AG04450 (cell line): ENCODE measurements at regions not wholly inside any gene's neighbourhood (a gene's known extent, or its start where the extent isn't known, plus 50 kb on each side); places are given as distances from the start of the nearest gene placed in this dataset.

Experiments
- CTCF ChIA-PET: fragments of 300-600, 350-600 bp; formaldehyde crosslinking; extraction: SDS; loops from one replicate; lab custom pipeline; 2022; ENCODE audit warnings: antibody characterized with exemption, inconsistent platforms; lab: Charles Lee
- POLR2A ChIA-PET: fragments of 350-600 bp; formaldehyde crosslinking; extraction: SDS; loops from one replicate; lab custom pipeline; 2021; ENCODE audit warnings: antibody characterized with exemption, inconsistent platforms; lab: Yijun Ruan, JAX
- DNase-seq: peaks from one replicate; pipeline ENCODE4 v3.0.0-alpha.2; 2011; ENCODE audit warnings: low read depth, low spot score
- H3K27ac ChIP-seq: one replicate; pipeline ENCODE4 v1.5.1; 2012; ENCODE audit warnings: low read depth, low read length, control low read depth
- H3K27me3 ChIP-seq: one replicate; pipeline ENCODE4 v1.6.0; 2012; ENCODE audit warnings: low read length; ENCODE audit not compliant: control insufficient read depth, insufficient read depth
- H3K4me3 ChIP-seq: 2 replicates; pipeline ENCODE4 v1.5.1; 2011; ENCODE audit warnings: mild to moderate bottlenecking, low read depth, low read length, control low read depth
- H3K9me3 ChIP-seq: 2 replicates; pipeline ENCODE4 v1.5.1; 2012; ENCODE audit warnings: low read length; ENCODE audit not compliant: control insufficient read depth, insufficient read depth
- CTCF ChIP-seq: IDR thresholded peaks from 2 replicates; pipeline ENCODE4 v1.5.1; 2011; ENCODE audit warnings: low read depth, low read length, control low read depth, inconsistent platforms

- CTCF ChIA-PET: interaction anchor here (0.9 to 1.0 kb wide), 2 partner anchors 12 to 49 kb away, joined by 4 read pairs; no protein-coding TSS in a partner anchor
- POLR2A ChIA-PET: no interaction called here
- Histone ChIP-seq H3K9me3 (no peaks in the 10 kb centered on the region), H3K4me3 (no peak overlapping the region), H3K27ac (no peak overlapping the region), H3K27me3 (no peaks in the 10 kb centered on the region)
- no peak for DNase-seq
- TF ChIP-seq CTCF: no peak
Observed at GRCh38 chr11:87967459-87967858, 207.8 kb downstream of the RAB38 start.

GRCh38 chr11:87966694-87967093 lies 208.5 kb downstream of the RAB38 start:
- no peaks in the 10 kb centered on the region for H3K9me3 ChIP-seq
- no peak overlapping the region for H3K27ac ChIP-seq
- ChIA-PET POLR2A (no interaction called here), CTCF (interaction anchor here (0.9 to 1.0 kb wide), 2 partner anchors 11 to 49 kb away, joined by 4 read pairs; no protein-coding TSS in a partner anchor)
- DNase-seq: no peak
- H3K27me3 ChIP-seq: no peaks in the 10 kb centered on the region
- H3K4me3 ChIP-seq: no peak overlapping the region
- TF ChIP-seq CTCF: no peak

- Histone ChIP-seq H3K27me3 (no peaks in the 10 kb centered on the region), H3K27ac (no peak overlapping the region), H3K9me3 (no peaks in the 10 kb centered on the region), H3K4me3 (no peak overlapping the region)
- ChIA-PET CTCF (no interaction called here), POLR2A (no interaction called here)
- TF ChIP-seq CTCF: no peak
- DNase-seq: no peak
Observed at GRCh38 chr11:87966216-87966615, 209.0 kb downstream of the RAB38 start.

GRCh38 chr11:87961606-87962005 lies 213.6 kb downstream of the RAB38 start:
- DNase-seq: no peak
- H3K4me3 ChIP-seq: no peak overlapping the region
- H3K9me3 ChIP-seq: no peaks in the 10 kb centered on the region
- ChIA-PET CTCF (no interaction called here), POLR2A (no interaction called here)
- no peak for TF ChIP-seq CTCF
- H3K27ac ChIP-seq: no peak overlapping the region
- no peaks in the 10 kb centered on the region for H3K27me3 ChIP-seq

GRCh38 chr11:87957961-87958360 lies 217.3 kb downstream of the RAB38 start:
- DNase-seq: no peak
- H3K27ac ChIP-seq: no peak overlapping the region
- no peak for TF ChIP-seq CTCF
- no peaks in the 10 kb centered on the region for H3K9me3 ChIP-seq
- ChIA-PET CTCF (no interaction called here), POLR2A (no interaction called here)
- no peak overlapping the region for H3K4me3 ChIP-seq
- no peaks in the 10 kb centered on the region for H3K27me3 ChIP-seq
